ENCODE measurements at regions not wholly inside any gene's neighbourhood (a gene's known extent, or its start where the extent isn't known, plus 50 kb on each side); places are given as distances from the start of the nearest gene placed in this dataset.
"Not testable (repeated sequence)": the region's sequence is repeated elsewhere in the genome, so short reads cannot be mapped to it uniquely, and the experiment has no call there.

GRCh38 chr1:21378705-21379494, 61.0 kb upstream of the NBPF3 start:
- no peak overlapping the region for H3K4me3 ChIP-seq (ENCODE audit: low read depth, low read length)
- no peak for DNase-seq (ENCODE audit: low read depth)
- TF ChIP-seq MAX (IDR thresholded peaks at IDR 0.05; ENCODE audit: low read depth, low read length) (no peak), CTCF (IDR thresholded peaks at IDR 0.05; ENCODE audit: low read depth, low read length) (no peak), POLR2A (IDR thresholded peaks at IDR 0.05; ENCODE audit: extremely low read depth, insufficient read length) (no peak), MYC (IDR thresholded peaks at IDR 0.05; ENCODE audit: low read depth, low read length) (no peak)

- TF ChIP-seq POLR2A (IDR thresholded peaks at IDR 0.05; ENCODE audit: extremely low read depth, insufficient read length) (no peak), MAX (IDR thresholded peaks at IDR 0.05; ENCODE audit: low read depth, low read length) (no peak), CTCF (IDR thresholded peaks at IDR 0.05; ENCODE audit: low read depth, low read length) (no peak), MYC (IDR thresholded peaks at IDR 0.05; ENCODE audit: low read depth, low read length) (no peak)
- H3K4me3 ChIP-seq (ENCODE audit: low read depth, low read length), result no peak overlapping the region
- no peak for DNase-seq (ENCODE audit: low read depth)
Observed at GRCh38 chr1:21372383-21372782, 67.6 kb upstream of the NBPF3 start.

- DNase-seq (ENCODE audit: low read depth), result no peak
- H3K4me3 ChIP-seq (ENCODE audit: low read depth, low read length), result no peak overlapping the region
- TF ChIP-seq MYC (IDR thresholded peaks at IDR 0.05; ENCODE audit: low read depth, low read length) (no peak), CTCF (IDR thresholded peaks at IDR 0.05; ENCODE audit: low read depth, low read length) (no peak), POLR2A (IDR thresholded peaks at IDR 0.05; ENCODE audit: extremely low read depth, insufficient read length) (no peak), MAX (IDR thresholded peaks at IDR 0.05; ENCODE audit: low read depth, low read length) (no peak)
Observed at GRCh38 chr1:21369905-21370304, 70.0 kb upstream of the NBPF3 start.

GRCh38 chr1:21368515-21369289, 71.2 kb upstream of the NBPF3 start:
- no peak overlapping the region for H3K4me3 ChIP-seq (ENCODE audit: low read depth, low read length)
- no peak for TF ChIP-seq POLR2A (IDR thresholded peaks at IDR 0.05; ENCODE audit: extremely low read depth, insufficient read length)
- peak; percentile 86 for TF ChIP-seq CTCF (IDR thresholded peaks at IDR 0.05; ENCODE audit: low read depth, low read length)
- peak; percentile 69 for DNase-seq (ENCODE audit: low read depth)

- H3K4me3 ChIP-seq (ENCODE audit: low read depth, low read length); DNase-seq (ENCODE audit: low read depth): not testable (repeated sequence)
Observed at GRCh38 chr1:21367973-21368514, 71.9 kb upstream of the NBPF3 start.

- no peak for TF ChIP-seq MAX (IDR thresholded peaks at IDR 0.05; ENCODE audit: low read depth, low read length)
- TF ChIP-seq POLR2A (IDR thresholded peaks at IDR 0.05; ENCODE audit: extremely low read depth, insufficient read length), result no peak
- no peak for TF ChIP-seq MYC (IDR thresholded peaks at IDR 0.05; ENCODE audit: low read depth, low read length)
- no peak for TF ChIP-seq CTCF (IDR thresholded peaks at IDR 0.05; ENCODE audit: low read depth, low read length)
- H3K4me3 ChIP-seq (ENCODE audit: low read depth, low read length), result no peak overlapping the region
- no peak for DNase-seq (ENCODE audit: low read depth)
Observed at GRCh38 chr1:21366288-21366687, 73.6 kb upstream of the NBPF3 start.
